ENCODE measurements at regions not wholly inside any gene's neighbourhood (a gene's known extent, or its start where the extent isn't known, plus 50 kb on each side); places are given as distances from the start of the nearest gene placed in this dataset.
"Not testable (repeated sequence)": the region's sequence is repeated elsewhere in the genome, so short reads cannot be mapped to it uniquely, and the experiment has no call there.

- Histone ChIP-seq H3K36me3 (no peaks in the 10 kb centered on the region), H3K9me3 (no peaks in the 10 kb centered on the region), H3K27me3 (no peaks in the 10 kb centered on the region), H3K4me3 (no peak overlapping the region), H3K4me1 (peaks cover 0 to 16% (median 5%) of the 10 kb centered on the region in 4 donors), H3K27ac (no peak overlapping the region)
- TF ChIP-seq CTCF (IDR thresholded peaks at IDR 0.05) = no peak
- no peak for TF ChIP-seq EP300 (IDR thresholded peaks at IDR 0.05)
- no peak for TF ChIP-seq POLR2A (IDR thresholded peaks at IDR 0.05)
- 94 to 96% methylated on average over 6 of the region's 6 CpGs for WGBS, 2 donors
- DNase-seq (ENCODE audit: low spot score in 2 of 2) = no peak
These were observed 194.8 kb upstream of the ZNF217 start for GRCh38 chr20:53788253-53789022.

DNA sequence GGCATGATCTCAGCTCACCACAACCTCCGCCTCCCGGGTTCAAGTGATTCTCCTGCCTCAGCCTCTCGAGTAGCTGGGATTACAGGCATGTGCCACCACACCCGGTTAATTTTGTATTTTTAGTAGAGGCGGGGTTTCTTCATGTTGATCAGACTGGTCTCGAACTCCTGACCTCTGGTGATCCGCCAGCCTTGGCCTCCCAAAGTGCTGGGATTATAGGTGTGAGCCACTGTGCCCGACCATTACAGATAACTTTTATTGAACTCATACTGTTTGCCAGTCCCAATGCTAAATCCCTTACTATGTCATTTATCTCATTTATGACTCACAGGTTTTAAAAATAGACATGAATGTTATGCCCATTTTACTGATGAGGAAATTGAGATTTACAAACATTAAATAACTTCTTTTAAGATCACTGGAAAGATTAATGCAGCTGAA lies 193.9 kb upstream of the ZNF217 start:
- not testable (repeated sequence) for H3K36me3 ChIP-seq; H3K4me3 ChIP-seq; H3K9me3 ChIP-seq; H3K27ac ChIP-seq; H3K27me3 ChIP-seq; DNase-seq (ENCODE audit: low spot score in 2 of 2)
- peaks cover 0 to 16% (median 5%) of the 10 kb centered on the region in 4 donors for H3K4me1 ChIP-seq
- WGBS, 2 donors = 85 to 88% methylated on average over 8 of the region's 8 CpGs

GRCh38 chr20:53786445-53787267 lies 193.0 kb upstream of the ZNF217 start:
- WGBS, 2 donors = 62 to 74% methylated on average over 9 of the region's 9 CpGs
- Histone ChIP-seq H3K9me3 (no peaks in the 10 kb centered on the region), H3K27me3 (no peaks in the 10 kb centered on the region), H3K27ac (no peak overlapping the region), H3K36me3 (no peaks in the 10 kb centered on the region), H3K4me1 (peaks cover 0 to 16% (median 5%) of the 10 kb centered on the region in 4 donors), H3K4me3 (no peak overlapping the region)
- TF ChIP-seq EP300 (IDR thresholded peaks at IDR 0.05) (no peak), CTCF (IDR thresholded peaks at IDR 0.05) (no peak)
- DNase-seq (ENCODE audit: low spot score in 2 of 2) = no peak

GRCh38 chr20:53786071-53786444 lies 192.4 kb upstream of the ZNF217 start:
- no peaks in the 10 kb centered on the region for H3K9me3 ChIP-seq
- H3K4me3 ChIP-seq = no peak overlapping the region
- H3K27me3 ChIP-seq = no peaks in the 10 kb centered on the region
- 63 to 71% methylated on average over 3 of the region's 3 CpGs for WGBS, 2 donors
- H3K27ac ChIP-seq = no peak overlapping the region
- H3K36me3 ChIP-seq = no peaks in the 10 kb centered on the region
- TF ChIP-seq EP300 (IDR thresholded peaks at IDR 0.05) = no peak
- no peak for TF ChIP-seq POLR2A (IDR thresholded peaks at IDR 0.05)
- no peak for TF ChIP-seq CTCF (IDR thresholded peaks at IDR 0.05)
- DNase-seq (ENCODE audit: low spot score in 2 of 2) = no peak
- peaks cover 0 to 16% (median 5%) of the 10 kb centered on the region in 4 donors for H3K4me1 ChIP-seq

- WGBS, 2 donors = 88 to 94% methylated on average over 3 of the region's 3 CpGs
- no peaks in the 10 kb centered on the region for H3K27me3 ChIP-seq
- no peaks in the 10 kb centered on the region for H3K9me3 ChIP-seq
- H3K27ac ChIP-seq = no peak overlapping the region
- TF ChIP-seq EP300 (IDR thresholded peaks at IDR 0.05) = no peak
- no peak for TF ChIP-seq CTCF (IDR thresholded peaks at IDR 0.05)
- TF ChIP-seq POLR2A (IDR thresholded peaks at IDR 0.05) = no peak
- H3K4me1 ChIP-seq = peaks cover 0 to 12% (median 5%) of the 10 kb centered on the region in 4 donors
- H3K4me3 ChIP-seq = no peak overlapping the region
- no peak for DNase-seq (ENCODE audit: low spot score in 2 of 2)
- H3K36me3 ChIP-seq = no peaks in the 10 kb centered on the region
These were observed 191.7 kb upstream of the ZNF217 start for GRCh38 chr20:53785320-53785719.
